GM19455 (cell line): ENCODE measurements at regions not wholly inside any gene's neighbourhood (a gene's known extent, or its start where the extent isn't known, plus 50 kb on each side); places are given as distances from the start of the nearest gene placed in this dataset.

ENCODE experiments used
- ATAC-seq: cut with Tn5 transposase; IDR thresholded peaks from one replicate; pipeline ENCODE4 v1.9.1; 2021; ENCODE audit not compliant: unreplicated experiment

DNA sequence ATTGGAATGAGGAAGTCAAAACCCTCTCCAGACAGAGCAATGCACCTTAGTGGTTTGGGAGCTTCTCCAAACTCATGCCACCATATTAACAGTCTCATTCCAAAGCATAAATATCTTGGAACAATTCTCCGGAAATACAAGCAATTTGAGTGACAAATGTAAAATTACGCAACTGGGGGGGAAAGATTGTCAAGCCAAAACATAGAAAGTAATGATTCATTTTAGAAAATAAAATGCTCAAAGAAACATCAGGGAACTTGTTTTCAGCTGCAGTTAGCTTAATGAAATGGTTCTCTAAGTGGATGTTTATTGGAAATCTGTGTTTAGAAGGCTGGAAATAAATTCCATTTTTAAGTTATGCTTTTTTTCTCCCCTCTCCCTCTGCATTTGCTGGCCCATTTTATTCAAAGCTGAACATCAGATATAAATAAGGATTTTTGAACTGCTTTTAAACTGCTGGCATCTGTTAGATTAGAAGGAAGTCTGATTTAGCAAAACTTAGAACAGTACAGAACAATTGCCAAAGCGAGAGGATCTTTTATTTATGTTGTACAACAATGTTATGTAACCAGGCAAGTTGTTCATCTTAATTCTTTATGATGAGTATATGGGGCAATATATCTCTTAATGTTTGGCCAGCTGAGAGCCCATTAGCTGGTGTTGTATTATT is 551.9 kb downstream of the PRELID2 start:
- ATAC-seq, result no peak

- no peak for ATAC-seq
These were observed 554.3 kb downstream of the PRELID2 start for GRCh38 chr5:145280806-145281205.

DNA sequence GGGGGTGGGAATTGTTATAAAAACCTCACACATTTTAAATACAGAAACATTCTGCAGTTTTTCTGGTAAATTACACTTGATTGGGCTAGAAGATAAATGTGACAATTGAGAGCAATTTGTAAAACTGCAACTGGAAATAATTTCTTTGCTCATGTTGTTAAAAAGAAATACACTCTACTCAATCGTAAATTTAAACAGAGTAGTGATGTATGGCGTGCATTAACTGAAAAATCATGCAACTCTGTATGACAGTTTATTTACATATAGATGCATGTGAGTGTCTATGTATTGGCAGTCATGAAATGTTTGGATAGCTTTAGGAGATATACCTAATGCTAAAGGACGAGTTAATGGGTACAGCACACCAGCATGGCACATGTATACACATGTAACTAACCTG is 554.9 kb downstream of the PRELID2 start:
- no peak for ATAC-seq

- ATAC-seq, result no peak
These were observed 574.5 kb downstream of the PRELID2 start for GRCh38 chr5:145260670-145261069.

DNA sequence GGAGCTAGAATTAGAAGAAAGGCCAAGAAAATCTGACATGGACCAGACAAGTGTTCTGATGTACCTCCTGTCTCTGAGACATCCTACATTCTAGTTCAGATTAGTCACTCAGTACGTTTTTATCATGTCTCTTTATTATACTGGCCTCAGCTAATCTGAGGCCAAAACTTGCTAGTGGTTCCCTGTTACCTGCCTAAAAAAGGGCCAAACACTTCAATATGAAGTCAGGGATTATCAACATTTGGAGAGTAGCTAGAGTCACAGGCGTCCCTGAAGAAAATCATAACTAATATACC is 587.4 kb downstream of the PRELID2 start:
- ATAC-seq, result no peak

- no peak for ATAC-seq
These were observed 588.0 kb downstream of the PRELID2 start for GRCh38 chr5:145246961-145247744.

- no peak for ATAC-seq
These were observed 588.8 kb downstream of the PRELID2 start for GRCh38 chr5:145246379-145246778.

- no peak for ATAC-seq
These were observed 589.8 kb downstream of the PRELID2 start for GRCh38 chr5:145245354-145245753.

- no peak for ATAC-seq
These were observed 590.4 kb downstream of the PRELID2 start for GRCh38 chr5:145244788-145245187.

DNA sequence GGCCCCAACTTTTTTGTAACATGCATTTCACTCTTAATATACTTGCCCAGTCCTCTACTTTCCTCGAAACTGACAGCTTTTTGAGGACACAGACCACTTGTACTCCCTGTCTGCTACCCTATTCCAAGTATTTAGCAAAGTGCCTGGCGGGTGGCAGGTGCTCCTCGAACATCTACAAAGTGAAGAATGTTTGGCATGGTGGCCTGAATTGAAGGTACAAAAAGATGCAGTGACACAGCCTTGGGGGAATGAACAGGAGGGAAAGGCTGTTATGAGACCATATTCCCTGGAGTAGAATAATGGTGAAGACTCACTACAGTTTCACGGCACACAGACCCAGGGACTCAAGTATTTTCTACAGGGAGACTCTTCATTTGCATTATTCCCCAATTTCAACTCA is 590.9 kb downstream of the PRELID2 start:
- no peak for ATAC-seq

DNA sequence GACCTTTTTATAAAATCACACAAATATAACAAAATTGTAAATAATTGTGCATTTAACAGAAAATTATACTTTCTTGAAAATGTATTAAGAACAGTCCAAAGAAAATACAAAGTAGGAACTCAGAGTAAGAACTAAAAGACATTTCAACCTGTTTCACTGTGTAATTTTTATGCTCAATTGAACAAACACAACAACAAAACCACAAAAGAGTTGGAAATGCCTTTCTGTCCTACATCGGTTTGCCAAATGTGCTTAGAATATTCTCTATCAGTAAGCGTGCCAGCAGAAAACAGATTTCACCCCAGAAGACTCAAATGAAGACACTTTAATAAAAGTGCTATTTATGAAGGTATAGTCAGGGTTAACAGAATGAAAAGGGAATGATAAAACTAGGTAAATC is 592.1 kb downstream of the PRELID2 start:
- no peak for ATAC-seq

GRCh38 chr5:145242551-145242950 is 592.6 kb downstream of the PRELID2 start:
- ATAC-seq, result no peak

DNA sequence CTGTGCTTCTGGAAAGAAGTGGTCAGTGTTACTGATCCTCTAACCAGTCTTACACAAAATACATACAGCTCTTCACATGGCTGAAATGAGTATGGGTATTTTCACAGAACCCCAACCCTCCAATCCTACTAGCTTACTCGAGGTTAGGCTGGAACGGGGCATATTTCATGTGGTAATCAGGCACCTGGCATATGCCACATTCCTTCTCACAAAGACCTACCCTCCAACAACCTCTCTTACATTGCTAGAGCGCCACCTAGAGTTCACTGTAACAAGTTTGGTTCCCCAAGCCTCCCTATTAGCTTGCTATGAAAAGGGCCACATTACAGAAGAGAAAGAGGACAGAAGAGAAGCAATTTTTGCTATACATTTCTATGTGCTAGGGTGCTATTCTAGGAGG is 597.3 kb downstream of the PRELID2 start:
- peak; percentile 59 for ATAC-seq

DNA sequence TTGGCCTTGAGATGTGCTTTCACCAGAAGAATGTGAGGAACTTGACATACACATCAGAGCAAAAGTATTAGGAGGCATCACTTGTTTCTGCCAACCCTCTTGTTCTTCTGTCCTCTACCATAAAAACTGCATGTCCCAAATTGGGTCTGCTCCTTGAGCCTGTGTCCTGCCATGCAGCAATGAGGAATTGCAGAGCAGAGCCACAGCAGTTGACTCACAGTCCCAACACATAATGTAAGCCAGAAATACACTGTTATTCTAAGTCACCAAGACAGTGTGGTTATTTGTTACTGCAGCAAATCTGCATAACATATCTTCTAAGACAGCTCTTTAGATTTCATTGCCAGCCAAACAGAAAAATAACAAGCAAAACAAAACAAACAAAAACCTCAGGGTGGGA is 598.2 kb downstream of the PRELID2 start:
- no peak for ATAC-seq

GRCh38 chr5:145236127-145236526 is 599.0 kb downstream of the PRELID2 start:
- no peak for ATAC-seq

DNA sequence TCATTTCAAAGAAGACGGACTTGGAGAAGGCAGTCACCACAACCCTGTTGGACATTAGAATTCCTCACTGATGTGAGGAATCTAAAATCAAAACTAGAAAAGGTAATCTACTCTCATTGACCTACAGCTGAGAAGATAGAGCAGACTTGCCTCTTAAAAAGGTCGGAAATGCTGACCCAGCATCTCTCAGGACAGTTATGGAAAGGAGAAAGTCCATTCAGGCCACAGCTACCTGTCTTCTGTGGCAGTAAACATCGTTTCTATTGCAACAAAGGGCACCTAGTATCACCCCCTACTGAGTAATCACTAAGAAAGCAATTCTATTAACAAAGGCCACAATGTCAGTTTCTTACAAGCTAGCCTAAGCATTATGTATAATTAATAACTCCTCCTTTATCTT is 601.7 kb downstream of the PRELID2 start:
- no peak for ATAC-seq

- ATAC-seq, result no peak
These were observed 604.4 kb downstream of the PRELID2 start for GRCh38 chr5:145230781-145231180.

GRCh38 chr5:145228564-145228963 is 606.6 kb downstream of the PRELID2 start:
- ATAC-seq, result no peak

GRCh38 chr5:145227881-145228280 is 607.3 kb downstream of the PRELID2 start:
- ATAC-seq, result no peak

DNA sequence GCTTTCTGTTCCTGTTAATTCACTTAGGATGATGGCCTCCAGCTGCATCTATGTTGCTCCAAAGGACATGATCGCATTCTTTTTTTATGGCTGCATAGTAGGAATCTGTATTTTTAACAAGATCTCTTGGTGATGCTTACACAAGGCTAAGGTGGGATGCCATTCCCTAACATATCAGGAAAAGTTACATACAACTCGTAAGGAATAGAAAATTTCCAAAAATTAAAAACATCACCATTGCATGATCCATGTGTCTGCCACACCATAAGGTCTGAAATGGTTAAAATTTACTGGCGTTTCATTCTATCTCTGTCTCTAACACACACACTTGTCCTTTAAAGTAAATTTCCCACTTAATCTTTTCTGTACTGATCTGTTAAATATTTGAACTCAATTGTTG is 608.4 kb downstream of the PRELID2 start:
- no peak for ATAC-seq

DNA sequence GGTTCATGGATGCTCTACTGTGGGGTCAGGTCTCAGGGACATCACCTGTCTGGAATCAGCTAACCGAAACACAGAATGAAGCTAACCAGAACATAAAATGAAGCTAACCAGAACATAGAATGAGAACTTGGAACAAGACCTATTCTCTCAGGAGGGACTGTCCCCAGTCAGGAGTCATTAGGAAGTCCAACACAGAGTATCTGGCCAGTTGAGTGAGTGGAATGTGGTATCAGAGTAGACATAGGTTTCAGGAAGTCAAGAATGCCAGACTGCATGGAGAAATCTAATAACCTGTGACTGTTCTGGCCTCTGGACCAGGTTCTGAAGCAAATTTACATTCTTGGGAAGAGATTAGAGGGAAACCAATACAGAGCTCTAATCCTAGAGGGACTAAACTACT is 609.6 kb downstream of the PRELID2 start:
- no peak for ATAC-seq

GRCh38 chr5:145223582-145223981 is 611.6 kb downstream of the PRELID2 start:
- no peak for ATAC-seq

- ATAC-seq, result no peak
These were observed 612.5 kb downstream of the PRELID2 start for GRCh38 chr5:145222622-145223021.
